ENCODE measurements at regions not wholly inside any gene's neighbourhood (a gene's known extent, or its start where the extent isn't known, plus 50 kb on each side); places are given as distances from the start of the nearest gene placed in this dataset.

- no peak for TF ChIP-seq CTCF (IDR thresholded peaks at IDR 0.05)
- no peak for TF ChIP-seq POLR2A (IDR thresholded peaks at IDR 0.05)
- no peak for TF ChIP-seq EP300 (IDR thresholded peaks at IDR 0.05)
- TF ChIP-seq POLR2AphosphoS5 (IDR thresholded peaks at IDR 0.05) = no peak
Measured at GRCh38 chr13:94851576-94851975, 139.2 kb upstream of the SOX21 start.

Measured in sigmoid colon (tissue), 4 donors.